GM12872 (cell line): ENCODE measurements at regions not wholly inside any gene's neighbourhood (a gene's known extent, or its start where the extent isn't known, plus 50 kb on each side); places are given as distances from the start of the nearest gene placed in this dataset.

Experiments used
- TF ChIP-seq, protein P1 (sequence below): IDR thresholded peaks from 3 replicates; pipeline ENCODE4 v1.5.1; 2011; ENCODE audit warnings: low read depth, mild to moderate bottlenecking, low read length, moderate library complexity; ENCODE audit not compliant: insufficient read depth

DNA sequence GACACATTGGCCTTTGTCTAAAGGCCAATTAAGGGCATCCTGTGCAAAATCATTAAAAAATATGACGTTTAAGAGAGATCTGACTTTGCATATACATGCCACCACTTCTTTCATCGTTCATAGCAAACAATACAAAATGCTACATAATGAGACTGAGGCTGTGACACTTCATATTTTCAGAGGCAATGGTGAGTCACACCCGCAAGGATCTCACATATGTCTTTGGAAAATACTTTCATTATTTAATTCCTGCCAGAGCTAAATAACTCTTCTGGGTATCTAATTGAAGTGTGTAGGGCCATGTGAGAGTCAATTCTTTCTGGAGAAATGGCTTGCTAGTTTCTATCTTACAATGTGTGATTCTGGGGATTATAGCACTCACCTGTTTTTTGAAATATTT lies 222.8 kb upstream of the NLGN4Y start:
- TF ChIP-seq, protein P1, sequence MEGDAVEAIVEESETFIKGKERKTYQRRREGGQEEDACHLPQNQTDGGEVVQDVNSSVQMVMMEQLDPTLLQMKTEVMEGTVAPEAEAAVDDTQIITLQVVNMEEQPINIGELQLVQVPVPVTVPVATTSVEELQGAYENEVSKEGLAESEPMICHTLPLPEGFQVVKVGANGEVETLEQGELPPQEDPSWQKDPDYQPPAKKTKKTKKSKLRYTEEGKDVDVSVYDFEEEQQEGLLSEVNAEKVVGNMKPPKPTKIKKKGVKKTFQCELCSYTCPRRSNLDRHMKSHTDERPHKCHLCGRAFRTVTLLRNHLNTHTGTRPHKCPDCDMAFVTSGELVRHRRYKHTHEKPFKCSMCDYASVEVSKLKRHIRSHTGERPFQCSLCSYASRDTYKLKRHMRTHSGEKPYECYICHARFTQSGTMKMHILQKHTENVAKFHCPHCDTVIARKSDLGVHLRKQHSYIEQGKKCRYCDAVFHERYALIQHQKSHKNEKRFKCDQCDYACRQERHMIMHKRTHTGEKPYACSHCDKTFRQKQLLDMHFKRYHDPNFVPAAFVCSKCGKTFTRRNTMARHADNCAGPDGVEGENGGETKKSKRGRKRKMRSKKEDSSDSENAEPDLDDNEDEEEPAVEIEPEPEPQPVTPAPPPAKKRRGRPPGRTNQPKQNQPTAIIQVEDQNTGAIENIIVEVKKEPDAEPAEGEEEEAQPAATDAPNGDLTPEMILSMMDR: no peak

DNA sequence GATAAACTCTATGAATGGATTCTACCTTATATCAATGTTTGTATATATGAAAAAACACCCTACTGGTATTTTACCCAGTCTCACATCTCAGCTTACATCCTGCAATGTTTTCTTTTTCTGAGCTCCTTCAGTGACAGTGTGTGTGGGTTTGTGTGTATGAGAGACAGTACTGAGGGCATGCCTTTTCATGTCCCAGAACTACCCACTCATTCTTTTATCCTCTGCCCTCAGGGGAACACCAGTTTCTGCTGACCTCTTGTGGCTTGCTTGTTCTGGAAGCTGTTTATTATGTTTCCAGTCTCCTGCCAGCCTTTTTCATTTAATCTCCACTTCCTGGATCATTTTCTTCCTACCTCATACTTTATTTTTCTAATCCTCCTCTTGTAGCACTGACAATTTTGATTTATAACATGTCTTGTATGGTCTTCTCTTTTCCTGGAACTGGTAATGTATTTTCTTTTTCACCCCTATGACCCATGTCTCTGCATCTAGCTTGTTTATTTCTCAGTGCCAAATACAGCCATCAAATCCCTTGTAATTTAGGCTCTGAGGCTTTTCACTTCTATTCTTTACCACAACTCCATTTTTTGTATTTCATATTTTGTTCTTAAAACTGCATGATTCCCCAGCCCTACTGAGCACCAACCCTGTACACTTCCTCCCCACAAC lies 195.5 kb upstream of the NLGN4Y start:
- TF ChIP-seq, protein P1: peak; percentile 21; the same call in 1 of the 3 replicates

DNA sequence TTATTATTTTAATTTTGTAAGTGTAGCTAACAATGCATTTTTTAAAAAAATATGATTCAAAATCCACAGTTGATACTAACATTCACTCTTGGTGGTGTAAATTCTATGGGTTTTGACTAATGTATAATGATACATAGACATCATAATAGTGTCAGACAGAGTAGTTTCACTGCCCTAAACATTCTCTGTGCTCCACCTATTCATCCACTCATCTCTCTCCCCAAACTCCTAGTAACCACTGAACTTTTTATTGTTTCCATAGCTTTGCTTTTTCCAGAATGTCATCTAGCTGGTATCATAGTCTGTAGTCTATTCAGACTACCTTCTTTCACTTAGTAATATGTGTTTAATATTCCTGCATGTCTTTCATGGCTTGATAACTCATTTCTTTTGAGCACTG lies 194.0 kb upstream of the NLGN4Y start:
- TF ChIP-seq, protein P1: no peak

DNA sequence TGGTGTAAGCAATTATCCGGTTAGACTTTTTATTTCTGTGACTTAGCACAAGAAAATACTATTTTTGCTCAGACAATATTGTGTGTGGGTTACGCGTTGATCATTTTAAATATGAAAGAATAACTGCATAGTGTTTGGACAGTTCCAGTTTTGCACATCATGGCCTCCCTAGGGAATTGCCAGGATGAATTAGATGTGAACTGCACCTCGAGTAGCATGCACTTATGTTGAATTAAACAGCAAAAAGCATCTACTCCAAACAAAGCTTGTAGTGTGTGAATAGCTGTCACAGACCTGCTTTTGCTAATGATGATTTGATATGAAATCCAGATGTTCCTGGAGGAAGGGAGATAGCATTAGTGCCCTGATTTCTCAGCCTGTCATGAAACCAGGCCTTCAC lies 184.8 kb upstream of the NLGN4Y start:
- TF ChIP-seq, protein P1: no peak

DNA sequence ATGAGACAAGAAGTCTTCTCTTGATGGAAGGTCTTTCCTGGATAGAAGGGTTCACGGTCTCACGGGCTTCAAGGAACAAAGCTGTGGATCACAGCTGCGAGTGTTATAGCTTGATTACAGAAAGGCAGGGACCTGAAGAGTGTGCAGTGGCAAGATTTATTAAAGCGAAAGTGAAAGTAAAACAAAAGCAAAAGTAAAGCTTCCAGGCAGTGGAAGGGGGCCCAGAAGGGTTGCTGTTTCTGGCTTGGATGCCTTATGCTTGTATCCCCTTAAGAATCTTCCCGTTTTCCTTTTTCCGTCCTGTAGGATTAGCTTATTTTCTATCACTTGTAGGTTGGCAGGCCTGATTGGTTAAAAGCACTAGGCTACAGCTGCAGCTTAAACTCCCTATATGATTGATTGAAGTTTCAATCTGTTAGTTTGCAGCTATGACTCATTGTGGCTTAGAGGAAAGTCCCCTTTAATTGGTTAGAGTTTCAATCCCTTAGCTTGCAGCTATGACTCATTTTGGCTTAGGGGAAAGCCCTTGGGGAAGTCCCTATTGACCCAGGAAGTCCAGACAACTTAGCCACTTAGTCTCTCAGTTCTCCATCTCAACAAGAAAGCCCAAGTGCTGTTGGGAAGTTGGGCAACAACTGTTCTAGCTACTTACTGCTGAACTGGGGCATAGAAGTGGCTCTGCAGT lies 183.7 kb upstream of the NLGN4Y start:
- TF ChIP-seq, protein P1: no peak

DNA sequence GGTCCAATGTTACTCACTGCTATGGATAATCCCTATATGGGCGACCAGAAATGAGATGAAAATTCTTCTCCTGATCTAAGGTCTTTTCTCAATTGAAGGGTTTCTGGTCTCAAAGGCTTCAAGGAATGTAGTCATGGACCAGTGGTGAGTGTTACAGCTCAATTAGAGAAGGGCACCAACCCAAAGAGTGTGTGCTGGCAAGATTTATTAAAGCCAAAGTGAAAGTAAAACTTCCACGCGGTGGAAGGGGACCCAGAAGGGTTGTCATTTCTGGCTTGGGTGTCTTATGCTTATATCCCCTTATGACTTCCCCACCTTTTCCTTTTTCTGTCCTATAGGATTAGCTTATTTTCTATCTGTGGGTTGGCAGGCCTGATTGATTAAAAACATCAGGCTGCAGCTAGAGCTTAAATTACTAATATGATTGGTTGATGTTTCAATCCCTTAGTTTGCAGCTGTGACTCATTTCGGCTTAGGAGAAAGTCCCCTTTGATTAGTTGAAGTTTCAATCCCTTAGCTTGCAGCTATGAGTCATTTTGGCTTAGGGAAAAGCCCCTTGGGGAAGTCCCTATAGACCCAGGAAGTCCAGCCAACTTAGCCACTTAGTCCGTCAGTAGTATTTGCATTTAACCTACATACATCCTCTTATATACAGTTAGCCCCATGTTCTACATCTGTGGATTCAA lies 179.5 kb upstream of the NLGN4Y start:
- TF ChIP-seq, protein P1: no peak

DNA sequence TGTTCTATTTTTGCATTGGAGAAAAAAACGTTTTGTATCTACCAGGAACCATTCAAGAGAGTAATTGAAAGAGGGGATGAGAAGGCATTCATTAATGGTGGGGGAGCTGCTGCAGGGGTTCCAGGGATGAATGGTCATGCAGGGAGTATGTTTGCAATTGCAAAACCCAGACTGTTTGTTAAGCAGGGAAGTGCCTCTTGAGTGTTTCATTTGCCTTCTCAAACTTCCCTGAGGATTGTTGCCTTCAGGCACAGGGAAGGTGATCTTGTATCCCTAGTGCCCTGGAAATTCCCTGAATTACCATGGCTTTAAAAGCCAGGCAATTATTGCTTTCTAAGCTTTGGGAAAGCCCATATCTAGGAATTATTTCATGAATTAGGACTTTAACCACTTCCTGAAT lies 172.7 kb upstream of the NLGN4Y start:
- TF ChIP-seq, protein P1: no peak
